ENCODE measurements at regions not wholly inside any gene's neighbourhood (a gene's known extent, or its start where the extent isn't known, plus 50 kb on each side); places are given as distances from the start of the nearest gene placed in this dataset.

GRCh38 chr2:185066128-185066527 is 467.8 kb downstream of the ZNF804A start:
- TF ChIP-seq, protein P1, sequence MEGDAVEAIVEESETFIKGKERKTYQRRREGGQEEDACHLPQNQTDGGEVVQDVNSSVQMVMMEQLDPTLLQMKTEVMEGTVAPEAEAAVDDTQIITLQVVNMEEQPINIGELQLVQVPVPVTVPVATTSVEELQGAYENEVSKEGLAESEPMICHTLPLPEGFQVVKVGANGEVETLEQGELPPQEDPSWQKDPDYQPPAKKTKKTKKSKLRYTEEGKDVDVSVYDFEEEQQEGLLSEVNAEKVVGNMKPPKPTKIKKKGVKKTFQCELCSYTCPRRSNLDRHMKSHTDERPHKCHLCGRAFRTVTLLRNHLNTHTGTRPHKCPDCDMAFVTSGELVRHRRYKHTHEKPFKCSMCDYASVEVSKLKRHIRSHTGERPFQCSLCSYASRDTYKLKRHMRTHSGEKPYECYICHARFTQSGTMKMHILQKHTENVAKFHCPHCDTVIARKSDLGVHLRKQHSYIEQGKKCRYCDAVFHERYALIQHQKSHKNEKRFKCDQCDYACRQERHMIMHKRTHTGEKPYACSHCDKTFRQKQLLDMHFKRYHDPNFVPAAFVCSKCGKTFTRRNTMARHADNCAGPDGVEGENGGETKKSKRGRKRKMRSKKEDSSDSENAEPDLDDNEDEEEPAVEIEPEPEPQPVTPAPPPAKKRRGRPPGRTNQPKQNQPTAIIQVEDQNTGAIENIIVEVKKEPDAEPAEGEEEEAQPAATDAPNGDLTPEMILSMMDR (IDR thresholded peaks at IDR 0.05) = no peak
- no peak for TF ChIP-seq POLR2A (IDR thresholded peaks at IDR 0.05)
